HFFc6 (cell line): ENCODE measurements at regions not wholly inside any gene's neighbourhood (a gene's known extent, or its start where the extent isn't known, plus 50 kb on each side); places are given as distances from the start of the nearest gene placed in this dataset.

Experiments
- DNase-seq: peaks from one replicate; pipeline ENCODE4 v3.0.0-alpha.2; 2018
- H3K27ac Mint-ChIP-seq: 2 replicates; pipeline ENCODE4 v1.8.0; 2020; ENCODE audit warnings: mild to moderate bottlenecking, mixed read lengths
- H3K27me3 Mint-ChIP-seq: 2 replicates; pipeline ENCODE4 v1.8.0; 2021; ENCODE audit warnings: mild to moderate bottlenecking, moderate library complexity, mixed read lengths; ENCODE audit not compliant: insufficient read depth
- H3K36me3 Mint-ChIP-seq: 2 replicates; pipeline ENCODE4 v1.8.0; 2021; ENCODE audit warnings: low read depth, mixed read lengths
- H3K4me1 Mint-ChIP-seq: 2 replicates; pipeline ENCODE4 v1.8.0; 2020; ENCODE audit warnings: low read depth, mixed read lengths
- H3K4me3 Mint-ChIP-seq: 2 replicates; pipeline ENCODE4 v1.8.0; 2020; ENCODE audit warnings: mild to moderate bottlenecking, moderate library complexity, mixed read lengths
- H3K9me3 Mint-ChIP-seq: 2 replicates; pipeline ENCODE4 v1.8.0; 2020; ENCODE audit warnings: mild to moderate bottlenecking, mixed read lengths
- CTCF ChIP-seq: fragments of 200-600 bp; sonication (generic); IDR thresholded peaks from 2 replicates; pipeline ENCODE4 v1.5.0; 2021; ENCODE audit warnings: antibody characterized with exemption, mild to moderate bottlenecking

- Mint-ChIP-seq H3K9me3 (no peaks in the 10 kb centered on the region), H3K27ac (no peak overlapping the region), H3K36me3 (no peaks in the 10 kb centered on the region), H3K27me3 (peaks cover 4% of the 10 kb centered on the region; the same call in 1 of the 2 replicates), H3K4me3 (no peak overlapping the region), H3K4me1 (no peaks in the 10 kb centered on the region)
- TF ChIP-seq CTCF, result no peak
- no peak for DNase-seq
Observed at GRCh38 chr2:18180912-18181311, 302.4 kb downstream of the KCNS3 start.

GRCh38 chr2:18180031-18180610 lies 301.7 kb downstream of the KCNS3 start:
- Mint-ChIP-seq H3K27me3 (peaks cover 4% of the 10 kb centered on the region; the same call in 1 of the 2 replicates), H3K9me3 (no peaks in the 10 kb centered on the region), H3K4me3 (no peak overlapping the region)

GRCh38 chr2:18178736-18179349 lies 300.4 kb downstream of the KCNS3 start:
- TF ChIP-seq CTCF, result peak; percentile 97
- peak; percentile 38 for DNase-seq
- H3K36me3 Mint-ChIP-seq, result no peaks in the 10 kb centered on the region
- H3K27ac Mint-ChIP-seq, result no peak overlapping the region
- no peak overlapping the region for H3K4me3 Mint-ChIP-seq
- H3K27me3 Mint-ChIP-seq, result peaks cover 4% of the 10 kb centered on the region; the same call in 1 of the 2 replicates
- no peaks in the 10 kb centered on the region for H3K9me3 Mint-ChIP-seq
- H3K4me1 Mint-ChIP-seq, result no peaks in the 10 kb centered on the region

More at GRCh38 chr2:18180031-18180610, 301.7 kb downstream of the KCNS3 start:
- Mint-ChIP-seq H3K27ac (no peak overlapping the region), H3K36me3 (no peaks in the 10 kb centered on the region), H3K4me1 (no peaks in the 10 kb centered on the region)
- DNase-seq, result no peak
- TF ChIP-seq CTCF, result no peak

- Mint-ChIP-seq H3K27ac (no peak overlapping the region), H3K4me3 (no peak overlapping the region), H3K36me3 (no peaks in the 10 kb centered on the region), H3K4me1 (peaks cover 3% of the 10 kb centered on the region), H3K9me3 (no peaks in the 10 kb centered on the region), H3K27me3 (no peaks in the 10 kb centered on the region)
- DNase-seq, result no peak
- no peak for TF ChIP-seq CTCF
Observed at GRCh38 chr2:18176679-18177215, 298.3 kb downstream of the KCNS3 start.

GRCh38 chr2:18172607-18173006 lies 294.1 kb downstream of the KCNS3 start:
- Mint-ChIP-seq H3K4me1 (peaks cover 13% of the 10 kb centered on the region), H3K4me3 (no peak overlapping the region), H3K9me3 (no peaks in the 10 kb centered on the region), H3K27me3 (no peaks in the 10 kb centered on the region), H3K36me3 (no peaks in the 10 kb centered on the region), H3K27ac (no peak overlapping the region)
- DNase-seq, result no peak
- TF ChIP-seq CTCF, result no peak
